Stimulated activated CD8-positive, alpha-beta memory T cell treated with anti-CD3 and anti-CD28 coated beads, Interleukin-7, amount 100 ng/mL, for 1 hour (primary cell): ENCODE measurements at regions not wholly inside any gene's neighbourhood (a gene's known extent, or its start where the extent isn't known, plus 50 kb on each side); places are given as distances from the start of the nearest gene placed in this dataset.
"Not testable (repeated sequence)": the region's sequence is repeated elsewhere in the genome, so short reads cannot be mapped to it uniquely, and the experiment has no call there.

Source experiments
- DNase-seq, 2 donors: peaks; one replicate each; pipeline ENCODE4 v3.0.0-alpha.2; 2020; ENCODE audit warnings: low read depth in 2 of 2

DNA sequence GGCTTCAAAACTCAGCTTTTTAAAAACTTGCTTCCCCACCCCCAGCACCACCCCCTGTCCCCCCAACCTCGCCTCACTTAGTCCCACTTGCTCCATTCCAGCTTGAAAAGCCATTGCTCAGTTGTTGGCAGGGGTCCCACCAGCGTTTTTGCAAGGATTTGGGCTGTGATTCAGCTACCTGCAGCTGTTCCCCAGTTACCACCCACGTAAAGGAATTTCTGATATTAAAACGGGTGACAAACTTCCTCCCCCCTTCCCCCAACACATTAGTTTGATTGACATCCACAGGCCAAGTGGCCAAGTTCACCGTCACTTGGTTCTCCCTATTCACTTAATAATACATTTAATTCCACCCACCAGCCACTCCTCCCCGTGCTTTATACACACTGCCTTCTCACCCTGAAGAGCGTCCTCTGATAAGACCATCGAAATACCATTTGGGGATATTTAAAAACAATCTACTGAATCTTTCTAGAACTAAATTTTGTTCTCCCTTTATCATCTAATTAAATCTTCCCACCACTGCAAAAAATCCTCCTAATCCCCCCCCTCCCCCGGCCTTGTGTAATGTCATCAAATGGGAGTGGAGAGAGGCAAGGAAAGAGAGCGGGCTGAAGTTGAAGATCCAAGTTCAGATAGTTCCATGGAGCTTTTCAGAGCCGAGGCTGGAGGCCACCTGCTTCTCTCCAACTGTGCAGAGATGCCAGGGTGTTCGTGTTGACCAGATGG, 55.1 kb downstream of the SOX9 start:
- DNase-seq, result no peak

DNA sequence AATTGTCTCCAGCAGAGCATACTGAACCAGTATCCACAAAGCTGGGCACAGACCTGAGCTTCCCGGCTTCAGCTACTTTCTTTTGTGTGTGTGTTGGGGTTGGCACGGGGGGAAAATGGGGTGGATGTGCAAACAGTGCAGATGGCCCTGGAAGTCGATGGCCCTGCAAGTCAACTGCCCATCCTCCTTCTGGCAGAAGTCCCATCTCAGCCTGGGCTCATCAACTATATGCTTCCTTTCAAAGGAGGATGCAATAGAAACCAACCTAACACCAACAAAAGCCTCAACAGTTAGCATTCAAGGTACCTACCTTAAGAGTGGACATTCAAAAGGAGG, 55.7 kb downstream of the SOX9 start:
- no peak for DNase-seq

DNA sequence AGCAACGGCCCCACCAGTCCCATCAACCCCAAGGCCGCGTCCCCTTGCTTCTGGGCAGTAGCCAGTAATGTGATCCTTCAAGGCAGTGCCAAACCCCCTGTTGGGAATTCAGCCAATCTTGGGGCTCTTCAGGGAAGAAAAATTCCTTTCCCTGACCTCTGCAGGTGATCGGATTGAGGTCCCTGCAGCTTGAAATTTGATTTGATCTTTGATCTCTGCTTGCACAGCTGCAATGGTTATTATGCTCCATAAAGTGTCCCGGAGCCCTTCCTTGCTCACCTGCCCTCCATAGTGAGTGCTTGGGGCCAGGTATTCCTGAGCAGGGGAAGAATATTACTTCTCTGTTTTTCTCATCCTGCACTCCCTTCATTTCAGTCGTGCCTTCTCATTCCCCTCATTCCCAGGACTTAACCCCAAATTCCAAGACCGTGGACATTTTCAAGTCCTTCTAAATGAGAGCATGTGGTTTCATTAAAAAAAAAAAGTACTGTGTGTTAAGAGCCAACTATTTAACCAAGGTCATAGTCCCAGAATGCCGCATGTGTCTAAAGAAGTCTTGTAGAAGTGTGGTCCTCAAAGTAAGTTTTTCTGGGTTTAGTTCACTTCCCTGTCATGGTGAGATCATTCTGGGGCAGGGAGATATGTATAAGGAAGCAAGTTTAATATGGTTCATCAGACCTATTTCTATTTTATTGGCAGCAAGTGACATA, 56.3 kb downstream of the SOX9 start:
- no peak for DNase-seq

DNA sequence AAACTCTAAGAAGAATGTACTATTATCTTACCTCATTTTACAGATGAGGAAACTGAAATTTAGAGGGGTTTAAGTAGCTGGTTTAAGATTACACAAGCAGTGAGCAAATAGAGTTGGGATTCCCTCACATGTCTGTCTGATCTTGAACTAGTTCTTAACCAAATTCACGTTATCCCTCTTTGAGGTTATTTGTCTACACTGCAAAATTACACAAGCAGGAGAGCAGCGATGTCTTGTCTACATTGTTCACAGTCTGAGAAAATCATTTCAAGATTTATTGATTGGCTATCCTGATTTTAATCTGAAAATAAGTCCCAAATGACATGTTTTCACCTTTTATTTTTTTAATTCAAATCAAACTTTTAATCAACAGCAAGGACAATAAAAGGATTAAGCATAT, 56.9 kb downstream of the SOX9 start:
- no peak for DNase-seq

DNA sequence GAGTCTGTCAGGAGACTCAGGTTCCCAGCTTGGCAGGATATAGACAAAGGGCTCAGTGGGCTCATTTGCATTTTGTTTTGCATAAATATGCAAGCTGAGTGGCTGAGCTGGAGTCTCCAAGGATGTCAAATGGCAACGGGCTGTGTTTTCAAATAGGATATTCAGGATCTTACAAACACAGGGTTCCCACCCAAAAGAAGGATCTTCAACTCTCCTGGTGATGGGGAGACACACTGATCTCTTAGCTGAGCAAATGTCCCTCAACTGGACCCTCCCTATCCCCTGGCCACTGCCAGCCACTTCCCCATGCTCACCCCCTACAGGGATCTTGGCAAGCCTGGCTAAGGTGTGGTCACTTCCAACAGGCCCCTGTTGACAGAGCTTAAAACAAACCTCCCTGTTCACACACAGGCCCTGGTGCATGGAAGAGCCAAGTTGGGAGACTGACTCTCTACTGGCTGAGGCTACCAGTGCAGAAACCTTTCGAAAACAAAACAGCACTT, 61.6 kb downstream of the SOX9 start:
- DNase-seq, result no peak

DNA sequence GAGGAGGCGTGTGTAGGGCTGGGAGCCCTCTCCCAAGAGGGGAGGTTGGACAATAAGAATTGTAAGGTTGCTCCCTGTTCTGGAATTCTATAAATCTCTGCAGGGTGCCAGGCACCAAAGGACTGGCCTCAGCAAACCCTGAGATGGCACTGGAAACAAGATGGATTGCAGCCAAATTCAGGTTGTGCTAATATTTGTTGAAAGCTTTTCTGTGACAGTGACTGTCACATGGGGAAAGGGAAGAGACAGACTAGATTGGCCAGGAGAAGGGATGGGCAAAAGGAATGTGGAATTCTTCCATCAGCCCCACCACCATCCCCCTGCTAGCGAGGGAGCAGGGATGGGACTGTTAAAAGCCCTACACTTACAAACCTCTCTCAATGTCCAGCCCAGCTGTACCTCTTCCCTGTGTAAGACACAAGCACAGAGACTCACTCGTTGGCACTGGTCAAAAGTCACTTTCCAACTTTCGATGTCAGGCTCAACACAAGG, 62.4 kb downstream of the SOX9 start:
- no peak for DNase-seq

DNA sequence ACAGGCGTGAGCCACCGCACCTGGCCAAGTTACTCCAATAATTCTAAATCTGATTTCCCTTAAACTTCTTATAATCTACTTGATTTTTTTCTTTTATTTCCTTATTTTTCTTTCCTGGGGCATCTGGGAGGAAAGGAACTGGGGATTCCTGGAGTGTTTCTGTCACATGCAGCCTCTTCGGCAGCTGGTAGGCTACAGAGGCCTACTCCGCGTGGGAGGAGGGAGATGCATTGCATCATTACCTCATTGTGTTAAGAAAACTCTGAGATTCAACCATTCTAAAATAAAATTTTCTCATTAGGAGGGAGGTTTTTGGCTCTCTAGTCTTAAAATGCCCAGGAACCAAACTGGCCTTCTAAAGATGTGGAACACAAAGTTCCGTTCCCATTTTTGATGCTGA, 64.0 kb downstream of the SOX9 start:
- DNase-seq, result no peak

DNA sequence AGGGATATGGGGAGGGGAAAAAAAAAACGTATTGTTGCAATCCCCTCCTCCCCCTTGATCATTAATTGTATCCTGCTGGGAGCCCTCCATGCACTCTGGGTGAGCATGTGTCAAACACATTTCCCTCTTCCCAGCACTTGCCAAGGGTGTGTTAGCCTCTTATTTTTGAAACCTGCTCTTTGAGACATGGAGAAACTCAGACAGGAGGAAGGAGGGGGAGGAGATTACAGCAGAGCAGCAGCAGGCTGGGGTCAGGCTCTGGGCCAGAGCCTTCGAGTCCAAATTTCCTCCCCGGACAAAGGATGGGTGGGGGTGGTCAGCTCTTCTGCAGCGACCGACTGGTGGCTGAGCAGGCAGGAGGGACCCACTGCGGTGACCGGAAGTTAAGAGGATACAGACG, 64.7 kb downstream of the SOX9 start:
- no peak for DNase-seq

DNA sequence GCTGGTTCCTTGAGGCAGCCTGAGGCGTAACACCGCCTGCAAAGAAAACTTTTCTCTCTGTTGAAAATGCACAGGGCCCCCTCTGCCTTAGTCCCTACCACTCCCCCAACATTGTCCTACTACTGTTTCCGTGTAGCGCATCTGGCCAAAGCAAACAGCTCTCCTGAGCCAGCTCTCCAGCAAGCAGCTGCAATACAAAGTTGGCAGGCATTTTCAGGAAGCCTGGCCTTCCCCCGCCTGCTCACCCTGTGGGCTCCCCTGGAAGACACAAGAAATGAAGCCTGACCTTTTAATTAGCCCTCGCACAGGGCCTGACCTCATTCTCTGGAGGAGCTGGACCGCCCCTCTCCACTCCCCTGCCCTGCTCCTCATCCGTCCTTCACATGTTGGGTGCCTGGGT, 66.7 kb downstream of the SOX9 start:
- DNase-seq, result no peak

DNA sequence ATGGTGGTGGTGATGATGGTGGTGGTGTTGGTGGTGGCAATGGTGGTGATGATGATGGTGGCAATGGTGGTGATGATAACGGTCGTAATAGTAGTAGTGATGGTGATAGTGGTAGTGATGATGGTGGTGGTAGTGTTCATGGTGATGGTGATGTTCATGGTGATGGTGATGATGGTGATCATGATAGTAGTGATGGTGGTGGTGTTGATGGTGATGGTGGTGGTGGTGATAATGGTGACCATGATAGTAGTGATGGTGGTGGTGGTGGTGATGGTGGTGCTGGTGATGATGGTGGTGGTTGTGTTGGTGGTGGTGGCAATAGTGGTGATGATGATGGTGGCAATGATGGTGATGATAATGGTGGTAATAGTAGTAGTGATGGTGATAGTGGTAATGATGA, 68.0 kb downstream of the SOX9 start:
- DNase-seq, result no peak

DNA sequence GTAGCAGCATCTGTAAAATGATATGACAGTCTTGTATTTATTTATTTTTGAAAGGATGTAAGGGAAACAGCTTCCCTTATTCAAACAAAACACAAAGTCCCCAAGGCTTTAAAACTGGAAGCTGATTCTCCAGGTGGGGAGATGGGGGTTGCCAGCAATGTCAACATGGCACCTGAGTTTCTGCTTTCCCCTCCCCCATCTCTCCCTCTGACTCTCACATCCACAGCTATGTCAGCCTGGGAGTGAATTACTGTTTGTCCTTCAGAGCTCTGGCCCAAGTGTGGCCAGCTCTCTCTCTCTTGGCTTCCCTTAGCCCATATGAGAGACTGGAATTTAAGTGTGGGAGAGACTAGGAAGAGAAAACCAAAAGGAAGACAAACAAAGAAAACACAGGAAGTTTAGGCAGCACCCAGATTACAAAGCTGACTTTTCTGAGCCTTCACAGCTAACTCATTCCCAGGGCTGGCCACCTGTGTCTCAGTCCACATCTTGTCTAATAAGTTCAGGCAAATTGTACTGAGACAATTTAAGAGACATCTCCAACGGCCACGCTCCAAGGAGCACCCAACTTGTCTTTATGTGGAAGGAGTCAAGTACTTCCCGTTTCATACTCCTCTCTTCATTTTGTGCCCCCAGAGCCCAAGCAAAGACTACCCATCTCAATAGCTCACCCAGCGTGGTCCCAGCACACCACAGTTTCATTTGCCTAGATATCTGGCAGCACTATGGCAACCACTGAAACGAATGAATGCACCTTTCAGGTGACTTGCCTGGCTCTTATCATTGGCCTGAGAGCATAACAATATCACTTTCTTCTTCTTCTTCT, 69.2 kb downstream of the SOX9 start:
- DNase-seq, result no peak

DNA sequence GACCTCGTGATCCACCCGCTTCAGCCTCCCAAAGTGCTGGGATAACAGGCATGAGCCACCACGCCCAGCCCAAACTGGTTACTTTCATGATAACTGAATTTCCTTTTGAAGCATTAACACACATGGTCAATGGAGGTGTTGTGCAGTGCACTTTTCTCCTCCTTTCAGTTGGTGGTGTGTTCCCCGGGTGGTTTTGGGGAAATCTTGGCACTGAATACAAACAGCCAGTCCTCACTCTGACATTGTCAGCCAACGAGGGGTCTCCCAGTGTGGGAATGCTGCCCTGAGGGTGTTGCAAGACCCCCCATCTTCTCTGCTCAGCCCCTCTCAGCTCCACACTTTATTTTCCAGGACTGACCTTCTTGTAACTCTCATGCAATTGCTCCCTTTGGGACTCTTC, 70.5 kb downstream of the SOX9 start:
- no peak for DNase-seq

DNA sequence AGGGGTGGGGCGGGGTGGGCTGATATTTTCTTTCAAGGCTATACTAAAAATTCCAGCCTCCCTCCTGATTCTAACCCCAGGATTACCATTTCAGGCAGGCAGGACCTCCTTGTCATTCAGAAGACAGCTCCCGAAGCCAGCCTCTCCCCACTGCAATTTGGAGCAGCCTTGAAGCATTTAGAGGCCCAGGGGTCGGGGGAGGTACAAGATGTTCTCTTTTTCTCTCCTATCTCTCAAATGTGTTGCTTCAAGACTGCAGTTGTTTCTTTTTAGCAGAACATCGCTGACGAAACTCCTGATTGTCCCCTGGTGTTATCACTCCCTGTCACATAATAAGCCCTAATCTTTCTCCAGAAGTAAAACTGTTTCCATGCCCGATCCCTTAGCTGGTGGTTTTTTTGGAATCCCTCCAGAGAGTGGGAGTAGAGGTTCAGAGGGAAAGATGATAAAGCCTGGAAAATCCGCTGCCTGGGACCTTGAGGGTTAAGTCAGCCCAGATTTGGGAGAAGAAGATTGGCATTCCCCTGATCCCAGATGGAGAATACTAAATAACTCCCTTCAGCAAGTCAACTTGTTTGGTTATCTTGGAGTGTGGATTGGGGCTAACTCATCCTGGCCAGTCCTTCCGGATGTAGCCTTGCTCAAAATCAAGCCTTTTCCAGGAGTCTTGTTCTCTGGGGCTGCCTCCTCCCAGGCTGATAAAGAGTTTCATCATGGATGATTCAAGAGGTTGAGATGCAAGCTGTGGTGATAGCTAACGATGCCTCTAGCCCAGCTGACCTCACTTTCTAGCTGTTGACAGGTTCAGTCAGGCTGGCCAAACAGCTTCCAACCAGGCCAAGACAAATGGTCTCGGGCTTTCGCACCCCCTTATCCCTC, 71.3 kb downstream of the SOX9 start:
- DNase-seq, result no peak

DNA sequence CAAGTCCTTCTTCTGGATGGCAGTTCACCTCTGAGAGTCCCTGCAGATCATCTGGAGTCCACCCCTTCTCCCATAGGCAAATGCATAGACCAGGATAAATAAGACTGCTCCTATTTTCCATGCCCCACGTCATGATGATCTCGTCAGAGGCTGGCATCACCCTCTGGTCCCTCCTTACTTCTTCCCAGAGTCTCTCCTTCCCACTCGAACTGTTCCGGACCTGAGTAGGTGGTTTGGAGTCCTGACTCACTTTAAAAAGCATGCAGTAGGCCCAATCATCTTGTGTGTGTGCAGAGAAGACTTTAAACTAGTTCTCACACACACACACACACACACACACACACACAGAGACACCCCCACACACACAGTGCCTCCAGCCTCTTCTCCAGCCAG, 72.0 kb downstream of the SOX9 start:
- no peak for DNase-seq

DNA sequence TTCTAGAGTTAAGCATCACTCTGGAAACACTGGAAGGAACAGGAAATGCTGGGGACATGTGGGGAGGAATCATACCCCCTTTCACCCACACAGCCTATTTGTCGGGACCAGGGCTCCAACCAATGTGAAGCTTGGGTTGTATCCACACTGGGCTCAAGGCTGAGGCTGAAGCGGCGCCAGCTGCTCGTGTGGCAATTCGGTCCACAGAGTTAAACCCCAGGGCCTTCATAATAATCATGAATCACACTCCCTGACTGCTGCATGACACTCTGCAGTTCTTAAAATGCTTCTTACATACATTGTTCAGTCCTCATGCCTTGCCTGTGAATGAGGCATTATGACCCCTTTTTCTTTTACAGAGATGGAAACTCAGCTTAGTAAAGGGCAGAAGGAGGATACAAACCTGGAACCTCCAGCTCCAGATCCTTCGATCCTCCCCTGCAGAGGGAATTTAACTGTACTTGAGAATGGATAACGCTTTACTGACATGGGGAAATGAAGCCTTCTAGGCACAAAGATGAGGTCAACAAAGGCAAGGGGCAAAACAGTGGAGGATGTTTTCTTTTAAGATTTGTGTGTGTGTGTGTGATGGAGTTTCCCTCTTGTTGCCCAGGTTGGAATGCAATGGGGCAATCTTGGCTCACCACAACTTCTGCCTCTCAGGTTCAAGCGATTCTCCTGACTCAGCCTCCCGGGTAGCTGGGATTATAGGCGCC, 72.7 kb downstream of the SOX9 start:
- DNase-seq, result no peak

DNA sequence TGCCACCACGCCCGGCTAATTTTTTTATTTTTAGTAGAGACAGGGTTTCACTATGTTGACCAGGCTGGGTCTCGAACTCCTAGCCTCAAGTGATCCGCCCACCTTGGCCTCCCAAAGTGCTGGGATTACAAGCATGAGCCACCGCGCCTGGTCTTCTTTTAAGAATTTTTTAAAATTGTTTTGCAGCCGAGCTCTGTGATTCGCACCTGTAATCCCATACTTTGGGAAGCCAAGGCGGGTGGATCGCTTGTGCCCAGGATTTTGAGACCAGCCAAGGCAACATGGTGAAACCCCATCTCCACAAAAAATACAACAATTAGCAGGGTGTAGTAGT, 73.3 kb downstream of the SOX9 start:
- DNase-seq, result not testable (repeated sequence)

DNA sequence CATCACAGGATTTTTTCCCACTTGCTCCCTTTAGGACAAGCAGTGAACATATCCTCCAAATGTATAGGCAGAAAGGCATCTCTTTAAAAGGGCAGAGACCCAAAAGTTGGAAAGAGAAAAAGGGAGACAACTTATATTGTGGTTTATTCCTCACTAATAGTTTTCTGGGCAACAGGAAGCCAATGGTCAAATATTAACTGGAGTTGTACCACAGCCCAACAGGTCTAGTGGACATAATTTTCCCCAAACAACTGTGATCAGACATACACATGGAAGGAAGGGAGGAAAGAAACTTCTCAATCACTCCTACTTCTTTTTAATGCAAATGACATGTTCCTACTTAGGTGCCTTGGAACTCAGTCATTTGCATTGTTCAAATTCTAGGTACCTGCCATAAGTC, 78.4 kb downstream of the SOX9 start:
- DNase-seq, result no peak

DNA sequence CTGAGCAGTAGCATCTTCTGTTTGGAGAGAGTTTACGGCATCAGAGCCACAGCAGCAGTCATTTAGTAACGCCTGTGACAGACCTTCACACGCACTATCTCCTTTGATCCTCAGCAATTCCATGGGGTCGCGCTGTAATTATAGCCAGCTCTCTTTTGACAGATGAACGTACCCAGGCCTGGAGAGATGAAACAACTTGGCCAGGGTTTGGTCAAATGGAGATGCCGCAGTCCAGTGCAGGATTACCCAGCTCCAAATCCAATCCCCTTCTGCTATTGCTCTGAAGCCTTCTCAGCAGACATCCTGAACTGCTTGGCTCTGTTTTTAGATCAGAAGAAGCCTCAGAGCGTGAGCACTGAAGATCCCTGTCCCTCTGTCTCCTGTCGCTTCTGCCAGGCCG, 83.9 kb downstream of the SOX9 start:
- DNase-seq, result no peak

DNA sequence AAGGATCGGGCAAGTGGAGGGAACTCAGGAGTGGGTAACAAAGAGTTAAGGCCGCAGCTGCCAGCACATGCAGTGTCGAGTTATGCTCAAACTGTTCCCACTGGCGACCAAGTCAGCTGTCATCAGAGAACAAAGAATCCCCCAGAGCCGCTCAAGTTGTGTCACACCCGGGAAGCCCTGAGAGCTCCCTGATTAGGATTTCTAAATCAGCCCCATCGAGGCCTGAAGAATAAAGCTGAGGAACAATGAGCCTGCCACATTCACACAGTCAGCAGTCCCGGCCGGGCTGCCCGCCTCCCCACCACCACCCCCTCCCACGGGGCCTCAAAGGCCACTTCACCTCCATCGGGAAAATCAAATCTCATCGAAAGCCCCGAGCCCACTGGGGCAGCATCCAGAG, 84.5 kb downstream of the SOX9 start:
- DNase-seq, result no peak

DNA sequence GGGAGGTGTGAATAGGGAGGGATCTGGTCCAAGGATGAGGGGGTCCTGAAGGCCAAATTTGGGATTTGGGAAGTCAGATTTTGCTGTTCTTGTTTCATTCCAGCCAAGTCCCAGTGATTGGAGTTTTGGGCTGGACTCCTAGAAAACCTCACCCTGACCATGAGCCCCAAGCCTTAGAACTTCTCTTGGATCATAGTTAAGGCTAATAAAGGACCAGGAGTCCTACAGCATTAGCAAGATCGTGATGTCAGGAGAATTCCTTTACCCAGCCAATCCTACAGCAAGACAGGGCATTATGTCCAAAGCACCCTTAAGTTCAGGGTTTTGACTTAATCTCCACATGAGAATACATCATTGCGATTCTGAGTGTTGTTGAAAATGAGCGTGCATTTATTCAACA, 85.0 kb downstream of the SOX9 start:
- DNase-seq, result no peak

DNA sequence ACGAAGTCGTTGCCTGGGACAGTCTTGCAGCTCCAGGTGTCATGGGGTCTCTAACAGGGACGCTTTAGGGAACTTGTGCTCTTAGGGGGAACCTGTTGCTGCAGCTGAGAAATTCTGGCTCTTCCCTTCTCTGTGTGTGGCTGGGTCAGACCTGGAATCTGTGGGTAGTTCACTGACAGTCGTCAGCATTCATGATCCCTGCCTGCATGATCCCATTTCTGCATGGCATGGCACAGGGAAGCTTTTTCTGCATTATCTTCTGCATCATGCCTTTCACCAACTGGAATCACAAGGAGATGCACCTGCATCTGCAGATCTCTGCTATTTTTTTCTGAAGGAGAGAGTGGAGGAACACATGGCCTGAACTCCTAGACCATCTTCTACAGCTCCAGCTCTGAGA, 85.6 kb downstream of the SOX9 start:
- DNase-seq, result no peak
